ENCODE measurements at regions not wholly inside any gene's neighbourhood (a gene's known extent, or its start where the extent isn't known, plus 50 kb on each side); places are given as distances from the start of the nearest gene placed in this dataset.

GRCh38 chr10:9878383-9878782, 1139.3 kb upstream of the CELF2 start:
- DNase-seq (ENCODE audit: low spot score) = no peak
- TF ChIP-seq, protein P1, sequence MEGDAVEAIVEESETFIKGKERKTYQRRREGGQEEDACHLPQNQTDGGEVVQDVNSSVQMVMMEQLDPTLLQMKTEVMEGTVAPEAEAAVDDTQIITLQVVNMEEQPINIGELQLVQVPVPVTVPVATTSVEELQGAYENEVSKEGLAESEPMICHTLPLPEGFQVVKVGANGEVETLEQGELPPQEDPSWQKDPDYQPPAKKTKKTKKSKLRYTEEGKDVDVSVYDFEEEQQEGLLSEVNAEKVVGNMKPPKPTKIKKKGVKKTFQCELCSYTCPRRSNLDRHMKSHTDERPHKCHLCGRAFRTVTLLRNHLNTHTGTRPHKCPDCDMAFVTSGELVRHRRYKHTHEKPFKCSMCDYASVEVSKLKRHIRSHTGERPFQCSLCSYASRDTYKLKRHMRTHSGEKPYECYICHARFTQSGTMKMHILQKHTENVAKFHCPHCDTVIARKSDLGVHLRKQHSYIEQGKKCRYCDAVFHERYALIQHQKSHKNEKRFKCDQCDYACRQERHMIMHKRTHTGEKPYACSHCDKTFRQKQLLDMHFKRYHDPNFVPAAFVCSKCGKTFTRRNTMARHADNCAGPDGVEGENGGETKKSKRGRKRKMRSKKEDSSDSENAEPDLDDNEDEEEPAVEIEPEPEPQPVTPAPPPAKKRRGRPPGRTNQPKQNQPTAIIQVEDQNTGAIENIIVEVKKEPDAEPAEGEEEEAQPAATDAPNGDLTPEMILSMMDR (IDR thresholded peaks at IDR 0.05; ENCODE audit: borderline replicate concordance, control extremely low read depth, extremely low read depth, insufficient read depth, missing control alignments) = no peak
- in situ Hi-C loops (cut with MboI; ENCODE audit: low sequenced_read_pairs, unreplicated experiment) = no loop called here

DNA sequence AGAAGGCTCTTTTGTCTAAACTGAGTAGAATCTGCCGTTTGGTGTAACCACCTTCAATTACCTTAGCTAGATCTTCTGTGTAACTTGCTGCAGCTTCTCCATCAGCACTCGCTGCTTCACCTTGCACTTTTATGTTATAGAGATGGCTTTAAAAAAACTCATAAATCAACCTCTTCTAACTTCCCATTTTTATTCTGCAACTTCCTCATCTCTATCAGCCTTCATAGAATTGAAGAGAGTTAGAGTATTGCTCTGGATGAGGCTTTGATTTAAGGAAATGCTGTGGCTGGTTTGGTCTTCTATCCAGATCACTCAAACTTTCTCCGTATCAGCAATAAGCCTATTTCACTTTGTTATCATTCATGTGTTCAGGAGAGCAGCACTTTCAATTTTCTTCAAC, 1131.9 kb upstream of the CELF2 start:
- no peak for DNase-seq (ENCODE audit: low spot score)
- TF ChIP-seq, protein P1 (IDR thresholded peaks at IDR 0.05; ENCODE audit: borderline replicate concordance, control extremely low read depth, extremely low read depth, insufficient read depth, missing control alignments) = no peak
- in situ Hi-C loops (cut with MboI; ENCODE audit: low sequenced_read_pairs, unreplicated experiment) = no loop called here

GRCh38 chr10:9886772-9887171, 1130.9 kb upstream of the CELF2 start:
- in situ Hi-C loops (cut with MboI; ENCODE audit: low sequenced_read_pairs, unreplicated experiment) = no loop called here
- DNase-seq (ENCODE audit: low spot score) = no peak
- TF ChIP-seq, protein P1 (IDR thresholded peaks at IDR 0.05; ENCODE audit: borderline replicate concordance, control extremely low read depth, extremely low read depth, insufficient read depth, missing control alignments) = no peak

- in situ Hi-C loops (cut with MboI; ENCODE audit: low sequenced_read_pairs, unreplicated experiment) = no loop called here
- TF ChIP-seq, protein P1 (IDR thresholded peaks at IDR 0.05; ENCODE audit: borderline replicate concordance, control extremely low read depth, extremely low read depth, insufficient read depth, missing control alignments) = no peak
- DNase-seq (ENCODE audit: low spot score) = no peak
Observed at GRCh38 chr10:9895453-9895852, 1122.2 kb upstream of the CELF2 start.

DNA sequence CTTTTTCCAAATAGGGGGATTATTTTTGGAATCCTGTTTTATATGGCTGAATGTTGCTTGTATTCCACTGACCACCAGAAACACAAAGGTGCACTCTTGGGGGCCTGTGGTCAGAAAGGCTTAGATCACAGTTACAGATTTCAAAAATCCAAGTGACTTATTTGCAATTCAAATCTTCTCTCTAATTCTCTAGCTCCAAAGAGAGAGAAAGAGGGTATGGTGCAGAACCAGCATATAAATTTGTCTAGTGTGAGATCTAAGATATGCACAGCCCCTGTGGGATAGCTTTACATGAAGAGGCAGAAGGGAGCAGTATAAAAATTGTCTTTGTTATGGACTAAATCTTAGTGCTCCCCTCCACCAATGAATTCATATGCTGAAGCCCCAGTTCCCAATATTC, 1121.7 kb upstream of the CELF2 start:
- no peak for DNase-seq (ENCODE audit: low spot score)
- TF ChIP-seq, protein P1 (IDR thresholded peaks at IDR 0.05; ENCODE audit: borderline replicate concordance, control extremely low read depth, extremely low read depth, insufficient read depth, missing control alignments) = no peak
- in situ Hi-C loops (cut with MboI; ENCODE audit: low sequenced_read_pairs, unreplicated experiment) = no loop called here

DNA sequence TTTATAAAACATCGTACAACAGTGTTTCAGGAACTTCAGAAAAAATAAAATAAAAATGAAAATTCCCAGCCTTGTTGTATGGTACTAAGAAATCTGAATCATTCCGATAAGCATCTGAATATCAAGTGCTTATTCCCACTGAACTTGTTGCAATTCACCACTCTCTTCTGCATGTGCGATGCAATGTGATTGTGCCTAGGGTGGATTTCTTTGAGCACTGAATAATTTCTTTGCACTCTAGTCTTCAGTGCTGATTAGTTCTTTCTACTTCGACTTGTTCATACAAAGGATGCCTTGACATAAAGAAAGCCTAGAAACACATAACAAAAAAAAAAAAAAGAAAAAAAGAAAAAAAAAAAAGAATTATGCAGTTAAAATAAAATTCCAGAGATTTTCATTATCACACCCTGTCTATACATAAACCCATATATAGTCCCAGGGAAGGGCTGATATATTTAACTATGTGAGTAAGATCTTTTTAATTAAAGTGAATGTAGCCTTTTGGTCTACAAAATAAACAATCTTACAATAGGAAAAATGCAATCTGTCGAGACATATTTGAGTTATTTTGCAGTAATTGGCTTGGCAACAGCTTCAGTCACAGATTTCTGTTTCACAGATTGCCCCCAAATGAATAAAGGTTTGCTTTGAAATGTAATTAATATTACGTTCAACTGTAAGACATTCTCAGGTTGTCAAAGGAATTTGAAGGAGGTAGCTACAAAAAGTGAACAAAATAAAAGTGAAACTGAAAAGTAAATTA, 1118.9 kb upstream of the CELF2 start:
- in situ Hi-C loops (cut with MboI; ENCODE audit: low sequenced_read_pairs, unreplicated experiment) = no loop called here
- no peak for DNase-seq (ENCODE audit: low spot score)
- TF ChIP-seq, protein P1 (IDR thresholded peaks at IDR 0.05; ENCODE audit: borderline replicate concordance, control extremely low read depth, extremely low read depth, insufficient read depth, missing control alignments) = no peak
